Thyroid gland (tissue), 4 donors: ENCODE measurements at regions not wholly inside any gene's neighbourhood (a gene's known extent, or its start where the extent isn't known, plus 50 kb on each side); places are given as distances from the start of the nearest gene placed in this dataset.

Experiments used
- CTCF ChIP-seq, 6 experiments: fragments of 200-600 bp in 3 of 6; fragments of 450-650 bp in 3 of 6; sonication (generic) in 3 of 6; IDR thresholded peaks; one replicate each; pipeline ENCODE4 v1.5.1; 2016 to 2019; ENCODE audit warnings: antibody characterized with exemption in 6 of 6, mild to moderate bottlenecking in 2 of 6, inconsistent platforms in 1 of 6, moderate library complexity in 1 of 6
- POLR2A ChIP-seq, 2 donors: fragments of 450-650 bp; IDR thresholded peaks; one replicate each; pipeline ENCODE4 v1.6.1; 2017; ENCODE audit warnings: antibody characterized with exemption in 2 of 2, mild to moderate bottlenecking in 2 of 2, moderate library complexity in 1 of 2

GRCh38 chr7:57354679-57355338, 95.2 kb upstream of the ZNF716 start:
- TF ChIP-seq CTCF (IDR thresholded peaks at IDR 0.05) (no peak), POLR2A (IDR thresholded peaks at IDR 0.05) (no peak)
